K562 (cell line): ENCODE measurements at regions not wholly inside any gene's neighbourhood (a gene's known extent, or its start where the extent isn't known, plus 50 kb on each side); places are given as distances from the start of the nearest gene placed in this dataset.

ENCODE experiments used
- ATAC-seq: fragments of 200-7000 bp; cut with Tn5 transposase; 3 replicates; pipeline ENCODE4 v1.9.1; 2020; ENCODE audit warnings: moderate library complexity
- BruUV-seq: library from RNA; stranded (reverse); fragments of 400-500 nt; replicated peaks from 2 replicates; lab custom pipeline; 2021; lab: Mats Ljungman, UMichigan
- CTCF ChIA-PET: fragments of 300-600 bp; formaldehyde crosslinking; extraction: SDS; loops from one replicate; lab custom pipeline; 2021; ENCODE audit warnings: low intra/inter-chr PET ratio; lab: Yijun Ruan, JAX
- POLR2A ChIA-PET: fragments of 300-600, 350-650 bp; sonication (Branson Sonifier 250); formaldehyde crosslinking; extraction: SDS; loops from one replicate; lab custom pipeline; 2021; ENCODE audit warnings: antibody characterized with exemption, inconsistent platforms; lab: Yijun Ruan, JAX
- DNase-seq, 4 experiments: peaks; one replicate each; pipeline versions ENCODE4 v3.0.0 to v3.0.0-alpha.2; 2011 to 2018; ENCODE audit warnings: low spot score in 3 of 4, mixed read lengths in 3 of 4; ENCODE audit errors: extremely low read depth in 1 of 4
- FAIRE-seq: peaks from 2 replicates; lab custom pipeline; 2011; peaks lifted over from hg19 to GRCh38; lab: Jason Lieb, UNC
- H2AFZ ChIP-seq: 2 replicates; pipeline ENCODE4 v1.6.0; 2011; ENCODE audit warnings: low read depth, low read length, control low read depth, inconsistent platforms
- H3K27ac ChIP-seq: fragments of 200-600 bp; 3 replicates; pipeline ENCODE4 v1.8.0; 2011; ENCODE audit warnings: low read depth, mild to moderate bottlenecking, control low read depth, inconsistent platforms, low read length, moderate library complexity, mixed read lengths; ENCODE audit errors: extremely low read depth
- H3K27me3 ChIP-seq, 2 experiments: fragments of 300-600 bp in 1 of 2; 2 replicates in 1 of 2; 3 replicates in 1 of 2; pipeline versions ENCODE4 v1.6.0 to v1.8.0; 2011; ENCODE audit warnings: inconsistent platforms in 2 of 2, low read length in 2 of 2, mild to moderate bottlenecking in 1 of 2, mixed read lengths in 1 of 2, moderate library complexity in 1 of 2; ENCODE audit not compliant: control insufficient read depth in 2 of 2, insufficient read depth in 2 of 2
- H3K36me3 ChIP-seq: fragments of 300-600 bp; 3 replicates; pipeline ENCODE4 v1.8.0; 2011; ENCODE audit warnings: mild to moderate bottlenecking, low read length, inconsistent platforms; ENCODE audit not compliant: control insufficient read depth, insufficient read depth
- H3K4me1 ChIP-seq, 2 experiments: fragments of 200-600 bp in 1 of 2; replicated peaks in 1 of 2; 2 replicates in 1 of 2; 3 replicates in 1 of 2; pipeline versions ENCODE4 v1.5.1 to v1.8.0; 2011; ENCODE audit warnings: inconsistent platforms in 2 of 2, low read length in 2 of 2, mild to moderate bottlenecking in 1 of 2, mixed read lengths in 1 of 2, moderate library complexity in 1 of 2; ENCODE audit not compliant: control insufficient read depth in 2 of 2, insufficient read depth in 2 of 2
- H3K4me2 ChIP-seq: 2 replicates; pipeline ENCODE4 v1.6.1; 2011; ENCODE audit warnings: low read length, control low read depth, inconsistent platforms, mixed read lengths; ENCODE audit not compliant: insufficient read depth
- H3K4me3 ChIP-seq: fragments of 200-600 bp; sonication (generic), shearing (Covaris generic); 2 replicates; pipeline ENCODE4 v1.5.1; 2016; ENCODE audit warnings: control low read depth, inconsistent platforms
- H3K79me2 ChIP-seq: fragments of 200-600 bp; 3 replicates; pipeline ENCODE4 v1.8.0; 2011; ENCODE audit warnings: low read length, inconsistent platforms; ENCODE audit not compliant: control insufficient read depth, insufficient read depth
- H3K9ac ChIP-seq, 2 experiments: 2 replicates each; pipeline versions ENCODE4 v1.6.0 to v1.6.1; 2011; ENCODE audit warnings: low read depth in 2 of 2, low read length in 2 of 2, control low read depth in 1 of 2, inconsistent platforms in 1 of 2, mild to moderate bottlenecking in 1 of 2, mixed read lengths in 1 of 2; ENCODE audit not compliant: insufficient read depth in 1 of 2
- H3K9me1 ChIP-seq: one replicate; pipeline ENCODE4 v1.6.0; 2011; ENCODE audit warnings: inconsistent platforms, mild to moderate bottlenecking, low read length, moderate library complexity; ENCODE audit not compliant: control insufficient read depth, insufficient read depth
- H3K9me3 ChIP-seq: replicated peaks from 2 replicates; pipeline ENCODE4 v1.5.1; 2011; ENCODE audit warnings: low read depth, low read length, inconsistent platforms; ENCODE audit not compliant: control insufficient read depth, insufficient read depth
- H4K20me1 ChIP-seq: replicated peaks from 2 replicates; pipeline ENCODE4 v1.6.1; 2011; ENCODE audit warnings: low read length, inconsistent platforms, mixed read lengths; ENCODE audit not compliant: control insufficient read depth, insufficient read depth
- CBX2 ChIP-seq: fragments of 200-600 bp; sonication (generic); IDR thresholded peaks from one replicate; pipeline ENCODE4 v1.6.1; 2012; ENCODE audit warnings: mild to moderate bottlenecking, low read length, inconsistent platforms; ENCODE audit not compliant: insufficient read depth, poor library complexity, severe bottlenecking
- HEY1 ChIP-seq: fragments of 250-450 bp; sonication (Bioruptor Pico); IDR thresholded peaks from 2 replicates; pipeline ENCODE4 v1.5.0; 2020; ENCODE audit warnings: mild to moderate bottlenecking, moderate library complexity, borderline replicate concordance
- IFI16 ChIP-seq: fragments of 250-450 bp; sonication (Bioruptor Pico); IDR thresholded peaks from 2 replicates; pipeline ENCODE4 v2.1.2; 2022; ENCODE audit warnings: mild to moderate bottlenecking, inconsistent platforms
- TEAD2 ChIP-seq: fragments of 450-650 bp; IDR thresholded peaks from 2 replicates; pipeline ENCODE4 v1.6.1; 2016; ENCODE audit warnings: missing genetic modification characterization, control low read depth, missing compliant biosample characterization
- ZNF354B ChIP-seq: fragments of 250-450 bp; sonication (Bioruptor Pico); IDR thresholded peaks from 2 replicates; pipeline ENCODE4 v1.4.0; 2020
- WGBS: fragments of 100-300 bp; shearing (Covaris generic); methylation state at CpG from one replicate; pipeline ENCODE4 v1.1.6; 2016; ENCODE audit warnings: low coverage, mixed read lengths; ENCODE audit not compliant: insufficient coverage; ENCODE audit errors: missing lambda C conversion rate; 5-methylcytosine and 5-hydroxymethylcytosine counted together
- in situ Hi-C: fragments of 300-500 bp; cut with MboI; formaldehyde crosslinking; loops from 4 replicates; pipeline ENCODE4 v1.15.0; 2018; ENCODE audit warnings: inconsistent platforms, mixed read lengths
- intact Hi-C: fragments of 100-400 bp; cut with micrococcal nuclease; formaldehyde crosslinking; loops from 2 replicates; pipeline ENCODE4 v1.14.2; 2022
- TF ChIP-seq, protein P1 (sequence below): sonication (generic); formaldehyde crosslinking; IDR thresholded peaks from 2 replicates; pipeline ENCODE4 v1.8.0; 2023; ENCODE audit warnings: mild to moderate bottlenecking, missing genetic modification reagents

DNA sequence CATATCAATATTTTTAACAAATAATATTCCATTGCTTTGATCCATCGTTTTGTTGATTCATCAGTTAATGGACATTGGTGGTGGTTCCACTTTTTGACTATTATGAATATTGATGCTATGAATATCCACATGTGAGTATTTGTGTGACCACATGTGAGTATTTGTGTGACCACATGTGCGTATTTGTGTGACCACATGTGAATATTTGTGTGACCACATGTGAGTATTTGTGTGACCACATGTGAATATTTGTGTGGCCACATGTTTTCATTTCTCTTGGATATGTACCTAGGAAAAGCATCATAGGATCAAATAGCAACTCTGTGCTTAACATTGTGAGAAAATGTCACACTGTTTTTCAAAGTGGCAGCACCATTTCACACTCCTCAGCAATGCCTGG is 433.6 kb upstream of the FRG1 start:
- no peak for TF ChIP-seq HEY1 (CRISPR knock-in tag)
- TF ChIP-seq IFI16 (CRISPR knock-in tag), result no peak
- TF ChIP-seq CBX2, result no peak
- TF ChIP-seq, protein P1, sequence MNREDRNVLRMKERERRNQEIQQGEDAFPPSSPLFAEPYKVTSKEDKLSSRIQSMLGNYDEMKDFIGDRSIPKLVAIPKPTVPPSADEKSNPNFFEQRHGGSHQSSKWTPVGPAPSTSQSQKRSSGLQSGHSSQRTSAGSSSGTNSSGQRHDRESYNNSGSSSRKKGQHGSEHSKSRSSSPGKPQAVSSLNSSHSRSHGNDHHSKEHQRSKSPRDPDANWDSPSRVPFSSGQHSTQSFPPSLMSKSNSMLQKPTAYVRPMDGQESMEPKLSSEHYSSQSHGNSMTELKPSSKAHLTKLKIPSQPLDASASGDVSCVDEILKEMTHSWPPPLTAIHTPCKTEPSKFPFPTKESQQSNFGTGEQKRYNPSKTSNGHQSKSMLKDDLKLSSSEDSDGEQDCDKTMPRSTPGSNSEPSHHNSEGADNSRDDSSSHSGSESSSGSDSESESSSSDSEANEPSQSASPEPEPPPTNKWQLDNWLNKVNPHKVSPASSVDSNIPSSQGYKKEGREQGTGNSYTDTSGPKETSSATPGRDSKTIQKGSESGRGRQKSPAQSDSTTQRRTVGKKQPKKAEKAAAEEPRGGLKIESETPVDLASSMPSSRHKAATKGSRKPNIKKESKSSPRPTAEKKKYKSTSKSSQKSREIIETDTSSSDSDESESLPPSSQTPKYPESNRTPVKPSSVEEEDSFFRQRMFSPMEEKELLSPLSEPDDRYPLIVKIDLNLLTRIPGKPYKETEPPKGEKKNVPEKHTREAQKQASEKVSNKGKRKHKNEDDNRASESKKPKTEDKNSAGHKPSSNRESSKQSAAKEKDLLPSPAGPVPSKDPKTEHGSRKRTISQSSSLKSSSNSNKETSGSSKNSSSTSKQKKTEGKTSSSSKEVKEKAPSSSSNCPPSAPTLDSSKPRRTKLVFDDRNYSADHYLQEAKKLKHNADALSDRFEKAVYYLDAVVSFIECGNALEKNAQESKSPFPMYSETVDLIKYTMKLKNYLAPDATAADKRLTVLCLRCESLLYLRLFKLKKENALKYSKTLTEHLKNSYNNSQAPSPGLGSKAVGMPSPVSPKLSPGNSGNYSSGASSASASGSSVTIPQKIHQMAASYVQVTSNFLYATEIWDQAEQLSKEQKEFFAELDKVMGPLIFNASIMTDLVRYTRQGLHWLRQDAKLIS (CRISPR knock-in tag), result no peak
- TF ChIP-seq ZNF354B, result no peak
- TF ChIP-seq TEAD2 (tag), result no peak
- Histone ChIP-seq H3K27ac (no peak overlapping the region), H3K9ac (no peak overlapping the region), H3K36me3 (no peaks in the 10 kb centered on the region), H3K4me3 (no peak overlapping the region), H3K79me2 (no peaks in the 10 kb centered on the region), H3K4me2 (no peak overlapping the region), H4K20me1 (no peaks in the 10 kb centered on the region), H3K9me3 (no peaks in the 10 kb centered on the region), H2AFZ (no peak overlapping the region), H3K4me1 (no peaks in the 10 kb centered on the region), H3K27me3 (no peaks in the 10 kb centered on the region), H3K9me1 (no peaks in the 10 kb centered on the region)
- FAIRE-seq, result no peak
- DNase-seq, result no peak
- in situ Hi-C loops, result no loop called here
- POLR2A ChIA-PET, result no interaction called here
- intact Hi-C loops, result no loop called here
- 0% methylated on average over 2 of the region's 2 CpGs for WGBS
- ATAC-seq, result no peak
- CTCF ChIA-PET, result no interaction called here
- no TSS peak for BruUV-seq
